ENCODE measurements at regions not wholly inside any gene's neighbourhood (a gene's known extent, or its start where the extent isn't known, plus 50 kb on each side); places are given as distances from the start of the nearest gene placed in this dataset.

GRCh38 chr16:74232806-74233465, 63.7 kb upstream of the PSMD7 start:
- Mint-ChIP-seq H3K4me3 (no peak overlapping the region), H3K36me3 (no peaks in the 10 kb centered on the region), H3K9me3 (no peaks in the 10 kb centered on the region), H3K27me3 (peaks cover 14% of the 10 kb centered on the region), H3K27ac (no peak overlapping the region), H3K4me1 (no peaks in the 10 kb centered on the region)
- no peak for ATAC-seq

GRCh38 chr16:74230126-74230525, 66.5 kb upstream of the PSMD7 start:
- Mint-ChIP-seq H3K4me3 (no peak overlapping the region), H3K27ac (no peak overlapping the region), H3K9me3 (no peaks in the 10 kb centered on the region), H3K36me3 (no peaks in the 10 kb centered on the region), H3K4me1 (no peaks in the 10 kb centered on the region), H3K27me3 (peaks cover 22% of the 10 kb centered on the region)
- ATAC-seq: no peak

- ATAC-seq: no peak
- H3K27me3 Mint-ChIP-seq: peaks cover 23% of the 10 kb centered on the region
- H3K4me1 Mint-ChIP-seq: no peaks in the 10 kb centered on the region
- no peaks in the 10 kb centered on the region for H3K9me3 Mint-ChIP-seq
- H3K27ac Mint-ChIP-seq: no peak overlapping the region
- H3K4me3 Mint-ChIP-seq: no peak overlapping the region
- H3K36me3 Mint-ChIP-seq: no peaks in the 10 kb centered on the region
Measured at GRCh38 chr16:74226338-74226954, 70.2 kb upstream of the PSMD7 start.

GRCh38 chr16:74224828-74225612, 71.6 kb upstream of the PSMD7 start:
- Mint-ChIP-seq H3K27me3 (peaks cover 23% of the 10 kb centered on the region), H3K4me3 (no peak overlapping the region), H3K27ac (no peak overlapping the region), H3K4me1 (no peaks in the 10 kb centered on the region), H3K9me3 (no peaks in the 10 kb centered on the region), H3K36me3 (no peaks in the 10 kb centered on the region)
- ATAC-seq: no peak

GRCh38 chr16:74221828-74222227, 74.8 kb upstream of the PSMD7 start:
- no peaks in the 10 kb centered on the region for H3K36me3 Mint-ChIP-seq
- H3K9me3 Mint-ChIP-seq: no peaks in the 10 kb centered on the region
- H3K4me3 Mint-ChIP-seq: no peak overlapping the region
- peaks cover 16% of the 10 kb centered on the region for H3K27me3 Mint-ChIP-seq
- H3K27ac Mint-ChIP-seq: no peak overlapping the region
- no peaks in the 10 kb centered on the region for H3K4me1 Mint-ChIP-seq
- ATAC-seq: no peak

- no peaks in the 10 kb centered on the region for H3K36me3 Mint-ChIP-seq
- H3K27ac Mint-ChIP-seq: no peak overlapping the region
- no peaks in the 10 kb centered on the region for H3K9me3 Mint-ChIP-seq
- no peaks in the 10 kb centered on the region for H3K4me1 Mint-ChIP-seq
- H3K27me3 Mint-ChIP-seq: no peaks in the 10 kb centered on the region
- H3K4me3 Mint-ChIP-seq: no peak overlapping the region
- ATAC-seq: no peak
Measured at GRCh38 chr16:74219706-74220105, 76.9 kb upstream of the PSMD7 start.

GRCh38 chr16:74218871-74219270, 77.7 kb upstream of the PSMD7 start:
- ATAC-seq: no peak
- Mint-ChIP-seq H3K9me3 (no peaks in the 10 kb centered on the region), H3K4me3 (no peak overlapping the region), H3K4me1 (no peaks in the 10 kb centered on the region), H3K36me3 (no peaks in the 10 kb centered on the region), H3K27ac (no peak overlapping the region), H3K27me3 (no peaks in the 10 kb centered on the region)

GRCh38 chr16:74216319-74216718, 80.3 kb upstream of the PSMD7 start:
- no peak overlapping the region for H3K27ac Mint-ChIP-seq

GRCh38 chr16:74215249-74215648, 81.4 kb upstream of the PSMD7 start:
- no peaks in the 10 kb centered on the region for H3K4me1 Mint-ChIP-seq
- peaks cover 17% of the 10 kb centered on the region for H3K27me3 Mint-ChIP-seq
- no peak overlapping the region for H3K27ac Mint-ChIP-seq
- no peaks in the 10 kb centered on the region for H3K36me3 Mint-ChIP-seq
- no peak for ATAC-seq
- H3K9me3 Mint-ChIP-seq: no peaks in the 10 kb centered on the region
- no peak overlapping the region for H3K4me3 Mint-ChIP-seq

More at GRCh38 chr16:74216319-74216718, 80.3 kb upstream of the PSMD7 start:
- Mint-ChIP-seq H3K4me1 (no peaks in the 10 kb centered on the region), H3K27me3 (peaks cover 17% of the 10 kb centered on the region), H3K36me3 (no peaks in the 10 kb centered on the region), H3K9me3 (no peaks in the 10 kb centered on the region), H3K4me3 (no peak overlapping the region)
- no peak for ATAC-seq

- Mint-ChIP-seq H3K4me3 (no peak overlapping the region), H3K4me1 (no peaks in the 10 kb centered on the region), H3K27ac (no peak overlapping the region), H3K27me3 (peaks cover 17% of the 10 kb centered on the region), H3K36me3 (no peaks in the 10 kb centered on the region), H3K9me3 (no peaks in the 10 kb centered on the region)
- no peak for ATAC-seq
Measured at GRCh38 chr16:74213372-74213771, 83.2 kb upstream of the PSMD7 start.

GRCh38 chr16:74210245-74210644, 86.4 kb upstream of the PSMD7 start:
- Mint-ChIP-seq H3K27me3 (peaks cover 25% of the 10 kb centered on the region), H3K4me3 (no peak overlapping the region), H3K9me3 (no peaks in the 10 kb centered on the region), H3K36me3 (no peaks in the 10 kb centered on the region), H3K4me1 (no peaks in the 10 kb centered on the region), H3K27ac (no peak overlapping the region)
- no peak for ATAC-seq

GRCh38 chr16:74202009-74202408, 94.6 kb upstream of the PSMD7 start:
- Mint-ChIP-seq H3K4me3 (no peak overlapping the region), H3K9me3 (no peaks in the 10 kb centered on the region), H3K27ac (no peak overlapping the region), H3K4me1 (no peaks in the 10 kb centered on the region), H3K36me3 (no peaks in the 10 kb centered on the region), H3K27me3 (peaks cover 8% of the 10 kb centered on the region)
- no peak for ATAC-seq

- no peaks in the 10 kb centered on the region for H3K36me3 Mint-ChIP-seq
- no peaks in the 10 kb centered on the region for H3K4me1 Mint-ChIP-seq
- no peaks in the 10 kb centered on the region for H3K9me3 Mint-ChIP-seq
- H3K27me3 Mint-ChIP-seq: peaks cover 8% of the 10 kb centered on the region
- no peak overlapping the region for H3K4me3 Mint-ChIP-seq
- no peak overlapping the region for H3K27ac Mint-ChIP-seq
- no peak for ATAC-seq
Measured at GRCh38 chr16:74201576-74201975, 95.0 kb upstream of the PSMD7 start.

- Mint-ChIP-seq H3K27me3 (peaks cover 4% of the 10 kb centered on the region), H3K36me3 (no peaks in the 10 kb centered on the region), H3K4me3 (no peak overlapping the region), H3K27ac (no peak overlapping the region), H3K4me1 (no peaks in the 10 kb centered on the region), H3K9me3 (no peaks in the 10 kb centered on the region)
- no peak for ATAC-seq
Measured at GRCh38 chr16:74200921-74201320, 95.7 kb upstream of the PSMD7 start.

GRCh38 chr16:74199842-74200124, 96.8 kb upstream of the PSMD7 start:
- H3K36me3 Mint-ChIP-seq: no peaks in the 10 kb centered on the region
- H3K27ac Mint-ChIP-seq: no peak overlapping the region
- no peak overlapping the region for H3K4me3 Mint-ChIP-seq
- H3K4me1 Mint-ChIP-seq: no peaks in the 10 kb centered on the region
- no peaks in the 10 kb centered on the region for H3K9me3 Mint-ChIP-seq
- no peak for ATAC-seq
- peaks cover 7% of the 10 kb centered on the region for H3K27me3 Mint-ChIP-seq

Data from stimulated activated memory B cell treated with anti-CD40 and anti-IgM and Interleukin-4, amounts not matched to agents 10 μg/mL and 1 μg/mL and 100 μg/mL, for 72 hours (primary cell).